ENCODE measurements at regions not wholly inside any gene's neighbourhood (a gene's known extent, or its start where the extent isn't known, plus 50 kb on each side); places are given as distances from the start of the nearest gene placed in this dataset.
"Not testable (repeated sequence)": the region's sequence is repeated elsewhere in the genome, so short reads cannot be mapped to it uniquely, and the experiment has no call there.

GRCh38 chr6:88456221-88456859, 290.2 kb upstream of the CNR1 start:
- DNase-seq (ENCODE audit: low read depth), result no peak

DNA sequence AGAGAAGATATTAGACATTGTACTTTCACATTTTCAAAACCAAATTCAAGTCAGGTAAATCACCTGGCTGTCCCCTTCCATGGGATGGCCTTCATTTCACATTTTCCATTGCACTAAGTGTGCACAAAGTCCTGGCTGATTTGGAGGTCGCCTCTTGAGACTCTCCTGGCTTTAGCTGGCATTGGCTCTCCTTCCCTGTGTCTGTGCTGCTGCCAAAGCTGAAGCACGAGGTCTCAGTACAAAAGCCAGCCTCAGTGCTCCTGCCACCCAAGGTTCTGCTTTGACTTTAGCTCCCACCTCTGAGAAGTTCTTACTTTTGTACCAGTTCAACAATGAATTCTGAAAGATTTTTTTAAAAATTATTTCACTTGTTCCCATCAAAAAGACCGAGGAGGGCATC, 289.2 kb upstream of the CNR1 start:
- DNase-seq (ENCODE audit: low read depth), result no peak

DNA sequence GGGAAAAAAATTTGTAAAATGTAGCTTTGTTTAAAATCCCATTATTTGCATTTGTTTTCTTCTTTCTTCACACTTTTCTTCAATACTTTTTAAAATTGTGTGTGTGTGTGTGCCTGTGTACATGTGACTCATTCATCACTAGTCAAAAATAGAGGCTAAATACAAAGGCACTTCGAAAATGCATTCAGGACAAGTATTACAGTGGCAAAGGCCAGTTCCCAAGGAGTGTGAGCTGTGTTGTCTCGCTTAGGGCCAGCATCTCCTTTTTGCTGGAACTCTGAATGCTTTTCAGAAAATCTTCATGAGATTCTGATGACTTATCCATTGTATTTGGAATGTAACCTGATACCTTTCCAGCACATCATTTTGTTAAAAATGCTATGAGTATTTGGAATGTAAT, 288.5 kb upstream of the CNR1 start:
- no peak for DNase-seq (ENCODE audit: low read depth)

DNA sequence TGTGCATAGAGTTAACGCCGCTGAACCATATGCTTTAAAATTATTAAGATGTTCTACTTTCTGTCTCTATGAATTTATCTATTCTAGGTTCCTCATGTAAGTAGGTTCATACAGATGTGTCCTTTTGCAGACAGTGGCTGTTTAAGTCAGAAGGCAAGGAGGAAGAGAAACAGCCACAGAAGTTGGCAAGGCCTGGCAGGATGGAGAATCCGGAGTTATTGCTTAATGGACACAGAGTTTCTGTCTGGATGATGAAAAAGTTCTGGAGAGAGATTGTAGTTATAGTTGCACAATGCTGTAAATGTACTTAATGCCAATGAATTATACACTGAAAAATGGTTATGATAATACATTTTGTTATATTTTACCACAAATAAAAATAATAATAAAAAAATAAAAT, 283.6 kb upstream of the CNR1 start:
- DNase-seq (ENCODE audit: low read depth), result no peak

GRCh38 chr6:88445188-88445965, 279.2 kb upstream of the CNR1 start:
- no peak for DNase-seq (ENCODE audit: low read depth)

DNA sequence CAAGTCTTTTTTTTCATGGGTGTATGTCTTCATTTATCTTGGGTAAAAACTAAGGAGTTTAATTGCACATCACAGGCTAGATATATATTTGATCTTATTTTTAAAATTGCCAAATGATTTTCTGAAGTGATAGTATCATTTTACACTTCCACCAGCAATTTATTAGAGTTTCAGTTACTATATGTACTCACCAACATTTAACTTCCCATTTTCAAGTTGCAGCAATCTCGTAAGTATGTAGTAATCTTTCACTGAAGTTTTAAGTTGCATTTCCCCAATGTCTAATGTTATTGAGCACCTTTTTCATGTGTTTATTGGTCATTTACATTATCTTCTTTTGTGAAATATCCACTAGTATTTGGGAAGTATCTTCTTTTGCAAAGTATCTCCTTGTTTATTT, 277.4 kb upstream of the CNR1 start:
- no peak for DNase-seq (ENCODE audit: low read depth)

DNA sequence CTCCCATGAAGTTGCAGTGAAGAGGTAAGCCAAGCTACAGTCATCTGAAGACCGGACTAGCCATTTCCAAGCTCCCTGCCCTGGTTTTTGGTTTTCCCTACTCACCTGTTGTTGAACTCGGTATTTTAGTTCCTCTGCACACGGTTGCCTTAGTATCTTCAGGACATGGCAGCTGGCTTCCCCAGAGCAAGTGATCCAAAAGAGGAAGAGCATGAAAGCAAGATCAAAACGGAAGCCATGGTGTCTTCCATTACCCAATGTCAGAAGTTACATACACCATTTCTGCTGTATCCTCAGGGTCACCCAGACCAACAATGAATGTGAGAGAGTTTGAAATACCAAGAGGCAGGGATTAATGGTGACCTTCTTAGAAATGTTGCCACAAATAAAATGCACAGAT, 276.6 kb upstream of the CNR1 start:
- DNase-seq (ENCODE audit: low read depth), result no peak

DNA sequence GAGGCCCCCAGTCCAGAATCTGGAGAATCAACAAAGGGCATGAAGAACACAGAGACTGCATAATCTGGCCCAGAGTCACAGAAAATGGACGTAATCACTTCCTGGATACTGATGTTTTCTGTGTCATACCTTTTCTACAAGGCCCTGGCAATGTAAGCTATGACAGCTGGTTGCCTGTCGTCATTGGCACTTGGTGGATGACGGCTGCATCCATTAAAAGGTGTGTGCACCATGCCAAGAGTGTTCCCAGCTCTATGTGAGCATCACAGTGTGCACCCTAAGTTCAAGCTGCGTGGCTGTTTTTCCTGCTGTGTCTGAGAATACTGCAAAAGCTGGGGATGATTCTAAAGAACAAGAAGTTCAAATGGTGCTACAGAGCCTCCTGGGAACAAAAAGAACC, 275.2 kb upstream of the CNR1 start:
- DNase-seq (ENCODE audit: low read depth), result no peak

DNA sequence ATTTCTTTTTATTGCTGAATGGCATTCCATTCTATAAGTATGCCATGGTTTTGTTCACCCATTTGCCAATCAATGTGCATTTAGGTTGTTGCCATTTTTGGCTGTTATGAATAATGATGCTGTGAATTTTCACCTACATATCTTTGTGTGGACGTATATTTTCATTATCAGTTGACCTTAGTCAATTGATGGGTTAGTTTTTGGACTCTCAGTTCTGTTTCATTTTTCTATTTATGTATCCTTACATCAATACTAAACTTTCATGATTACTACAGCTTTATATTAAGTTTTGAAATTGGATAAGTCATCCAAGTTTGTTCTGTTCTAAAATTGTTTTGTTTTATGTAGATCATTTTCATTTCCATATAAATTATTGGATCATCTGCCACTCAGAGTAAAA, 261.9 kb upstream of the CNR1 start:
- DNase-seq (ENCODE audit: low read depth), result no peak

DNA sequence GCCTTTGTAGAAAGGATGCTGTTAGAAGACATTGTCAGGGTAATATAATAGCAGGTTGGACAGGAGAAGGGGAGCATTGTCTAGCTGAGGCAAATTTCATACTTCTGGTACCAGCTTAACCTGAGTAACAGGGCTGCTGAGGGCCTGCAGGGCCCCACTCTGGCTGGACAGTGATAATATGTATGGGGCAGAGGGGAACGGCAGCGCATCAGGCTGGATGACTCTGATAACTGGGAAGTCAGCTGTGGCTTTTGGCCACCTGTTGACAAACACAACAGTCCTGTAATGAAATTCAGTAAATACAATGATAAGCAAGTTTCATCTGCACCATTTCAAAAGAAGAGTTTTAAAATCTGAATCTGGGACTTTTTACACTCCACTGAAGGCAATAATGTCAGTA, 259.9 kb upstream of the CNR1 start:
- no peak for DNase-seq (ENCODE audit: low read depth)

DNA sequence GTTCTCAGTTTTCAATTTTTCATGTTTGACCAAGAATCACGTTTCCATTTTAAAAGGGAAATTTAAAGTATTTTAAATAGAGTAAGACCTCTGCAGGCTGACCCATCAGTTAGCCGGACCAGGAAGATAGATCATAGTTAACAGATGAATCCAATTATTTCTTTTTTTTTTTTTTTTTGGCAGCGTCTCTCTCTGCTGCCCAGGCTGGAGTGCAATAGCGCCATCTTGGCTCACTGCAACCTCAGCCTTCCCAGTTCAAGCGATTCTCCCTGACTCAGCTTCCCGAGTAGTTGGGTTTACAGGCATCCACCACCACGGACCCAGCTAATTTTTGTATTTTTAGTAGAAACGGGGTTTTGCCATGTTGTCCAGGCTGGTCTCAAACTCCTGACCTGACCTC, 256.7 kb upstream of the CNR1 start:
- DNase-seq (ENCODE audit: low read depth), result no peak

DNA sequence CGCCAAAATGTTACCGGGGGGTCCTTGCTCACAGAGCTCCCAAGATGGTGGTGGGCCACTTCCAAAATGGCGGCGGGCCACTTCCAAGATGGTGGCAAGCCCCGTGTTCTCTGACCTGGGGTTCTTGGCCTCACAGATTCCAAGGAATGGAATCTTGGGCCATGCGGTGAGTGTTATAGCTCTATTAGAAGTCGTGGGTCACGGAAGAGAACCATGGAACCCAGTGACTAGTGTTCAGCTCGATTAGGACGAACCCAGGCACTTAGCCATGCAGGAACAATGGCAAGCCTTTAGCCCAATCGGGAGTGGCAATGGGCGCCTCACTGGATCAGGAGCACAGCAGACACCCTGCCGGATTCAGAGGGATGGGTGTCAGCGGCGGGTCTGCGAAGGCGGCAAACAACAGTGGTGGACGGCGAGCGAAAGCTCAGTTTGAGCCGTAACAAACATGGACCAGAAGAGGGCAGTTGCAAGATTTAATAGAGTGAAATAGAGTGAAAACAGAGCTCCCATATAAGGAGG, 254.9 kb upstream of the CNR1 start:
- DNase-seq (ENCODE audit: low read depth), result not testable (repeated sequence)

- DNase-seq (ENCODE audit: low read depth), result not testable (repeated sequence)
These were observed 253.0 kb upstream of the CNR1 start for GRCh38 chr6:88418921-88419810.

- not testable (repeated sequence) for DNase-seq (ENCODE audit: low read depth)
These were observed 251.2 kb upstream of the CNR1 start for GRCh38 chr6:88417361-88417760.

GRCh38 chr6:88413459-88413858, 247.3 kb upstream of the CNR1 start:
- DNase-seq (ENCODE audit: low read depth), result no peak

DNA sequence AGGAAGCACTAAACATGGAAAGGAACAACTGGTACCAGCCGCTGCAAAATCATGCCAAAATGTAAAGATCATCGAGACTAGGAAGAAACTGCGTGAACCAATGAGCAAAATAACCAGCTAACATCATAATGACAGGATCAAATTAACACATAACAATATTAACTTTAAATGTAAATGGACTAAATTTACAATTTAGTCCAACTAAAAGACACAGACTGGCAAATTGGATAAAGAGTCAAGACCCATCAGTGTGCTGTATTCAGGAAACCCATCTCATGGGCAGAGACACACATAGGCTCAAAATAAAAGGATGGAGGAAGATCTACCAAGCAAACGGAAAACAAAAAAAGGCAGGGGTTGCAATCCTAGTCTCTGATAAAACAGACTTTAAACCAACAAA, 242.2 kb upstream of the CNR1 start:
- DNase-seq (ENCODE audit: low read depth), result not testable (repeated sequence)

- DNase-seq (ENCODE audit: low read depth), result not testable (repeated sequence)
These were observed 240.5 kb upstream of the CNR1 start for GRCh38 chr6:88406674-88407073.

- peak; percentile 24 for DNase-seq (ENCODE audit: low read depth)
These were observed 237.3 kb upstream of the CNR1 start for GRCh38 chr6:88403486-88403885.

DNA sequence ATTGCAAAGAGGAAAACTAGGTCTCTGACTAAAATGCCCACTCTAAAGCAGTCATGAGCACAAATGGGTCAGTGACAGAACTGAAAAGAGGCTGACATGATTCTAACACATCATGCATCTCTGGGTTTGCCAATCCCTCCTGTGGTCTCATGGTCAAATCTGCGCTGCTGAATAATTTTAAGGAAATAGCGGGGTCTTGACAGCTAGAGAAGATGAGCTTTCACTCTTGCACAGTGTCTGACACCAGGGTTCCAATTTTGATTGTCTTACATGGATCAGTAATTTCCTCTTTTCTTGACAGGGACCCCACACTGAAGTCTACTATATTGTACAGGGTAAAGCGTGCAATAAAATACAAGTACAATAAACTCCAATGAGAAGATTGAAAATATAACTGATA, 236.8 kb upstream of the CNR1 start:
- DNase-seq (ENCODE audit: low read depth), result no peak

DNA sequence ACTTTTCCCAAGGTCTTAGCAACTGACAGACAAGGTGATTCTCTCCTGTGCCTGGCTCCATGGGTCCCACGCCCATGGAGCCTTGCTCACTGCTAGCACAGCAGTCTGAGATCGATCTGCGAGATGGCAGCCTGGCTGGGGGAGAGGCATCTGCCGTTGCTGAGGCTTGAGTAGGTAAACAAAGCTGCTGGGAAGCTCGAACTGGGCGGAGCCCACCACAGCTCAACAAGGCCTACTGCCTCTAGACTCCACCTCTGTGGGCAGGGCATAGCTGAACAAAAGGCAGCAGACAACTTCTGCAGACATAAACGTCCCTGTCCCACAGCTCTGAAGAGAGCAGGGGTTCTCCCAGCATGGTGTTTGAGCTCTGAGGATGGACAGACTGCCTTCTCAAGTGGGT, 224.9 kb upstream of the CNR1 start:
- DNase-seq (ENCODE audit: low read depth), result not testable (repeated sequence)

DNA sequence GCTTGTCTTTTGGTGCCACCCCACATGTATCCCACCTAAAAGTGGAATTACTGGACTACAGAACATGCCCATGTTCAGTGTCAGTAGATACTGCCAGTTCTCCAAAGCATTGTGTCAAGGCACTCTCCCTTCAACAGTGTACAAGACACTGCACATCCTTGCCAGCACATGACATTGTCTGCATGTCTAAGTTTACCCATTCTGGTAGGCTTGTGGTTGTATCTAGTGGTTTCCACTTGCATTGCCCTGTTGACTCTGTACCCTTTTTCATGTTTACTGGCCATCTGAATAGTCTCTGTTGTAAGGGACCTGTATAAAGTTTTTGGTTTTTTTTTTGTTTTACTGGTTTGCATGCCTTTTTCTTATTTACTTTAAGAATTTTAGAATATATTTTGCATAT, 222.4 kb upstream of the CNR1 start:
- no peak for DNase-seq (ENCODE audit: low read depth)

- DNase-seq (ENCODE audit: low read depth), result no peak
These were observed 220.0 kb upstream of the CNR1 start for GRCh38 chr6:88386167-88386566.

GRCh38 chr6:88383183-88383582, 217.0 kb upstream of the CNR1 start:
- DNase-seq (ENCODE audit: low read depth), result no peak
